ENCODE measurements at regions not wholly inside any gene's neighbourhood (a gene's known extent, or its start where the extent isn't known, plus 50 kb on each side); places are given as distances from the start of the nearest gene placed in this dataset.

- no peaks in the 10 kb centered on the region for H3K36me3 Mint-ChIP-seq (ENCODE audit: low read depth)
- H3K9me3 Mint-ChIP-seq, result peaks cover 2% of the 10 kb centered on the region
- no peak overlapping the region for H3K27ac Mint-ChIP-seq
- no peak overlapping the region for H3K4me3 Mint-ChIP-seq
- H3K4me1 Mint-ChIP-seq (ENCODE audit: low read depth), result peaks cover 33% of the 10 kb centered on the region
- no peak for DNase-seq
- CTCF ChIA-PET, result interaction anchor here (0.7 kb wide), 1 partner anchor 150 kb away, joined by 3 read pairs; no protein-coding TSS in a partner anchor
- intact Hi-C loops (cut with micrococcal nuclease), result loop anchor here (2.0 kb wide), 1 partner anchor 13 kb away; no protein-coding TSS in a partner anchor
- no peaks in the 10 kb centered on the region for H3K27me3 Mint-ChIP-seq (ENCODE audit: low read depth)
Measured at GRCh38 chr2:189253836-189254235, 74.3 kb upstream of the COL5A2 start.

- peaks cover 38% of the 10 kb centered on the region for H3K4me1 Mint-ChIP-seq (ENCODE audit: low read depth)
- DNase-seq, result no peak
- peaks cover 2% of the 10 kb centered on the region for H3K9me3 Mint-ChIP-seq
- no peaks in the 10 kb centered on the region for H3K36me3 Mint-ChIP-seq (ENCODE audit: low read depth)
- no peak overlapping the region for H3K27ac Mint-ChIP-seq
- CTCF ChIA-PET, result interaction anchor here (0.7 kb wide), 1 partner anchor 150 kb away, joined by 3 read pairs; no protein-coding TSS in a partner anchor
- intact Hi-C loops (cut with micrococcal nuclease), result loop anchor here (2.0 kb wide), 1 partner anchor 14 kb away; no protein-coding TSS in a partner anchor
- no peaks in the 10 kb centered on the region for H3K27me3 Mint-ChIP-seq (ENCODE audit: low read depth)
- no peak overlapping the region for H3K4me3 Mint-ChIP-seq
Measured at GRCh38 chr2:189254268-189254883, 74.8 kb upstream of the COL5A2 start.

DNA sequence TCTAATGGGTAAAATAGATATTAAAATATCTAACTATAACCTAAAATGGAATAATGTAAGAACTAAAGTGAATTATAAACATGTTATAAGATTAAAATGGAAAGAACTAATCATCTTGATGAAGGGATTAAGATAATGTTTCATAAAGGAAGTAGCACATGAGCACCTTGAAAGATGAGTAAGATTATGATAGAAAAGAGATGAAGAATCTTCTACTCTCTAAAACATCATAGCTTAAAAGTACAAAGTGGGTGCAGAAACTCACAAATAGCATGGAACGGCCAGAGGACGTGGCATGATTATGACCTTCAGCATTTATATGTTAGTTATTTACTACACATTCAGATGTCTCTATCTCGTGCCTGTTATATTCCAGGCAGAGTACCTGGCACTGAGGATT lies 76.2 kb upstream of the COL5A2 start:
- CTCF ChIA-PET, result interaction anchor here (0.6 kb wide), 1 partner anchor 112 kb away, joined by 3 read pairs; no protein-coding TSS in a partner anchor
- H3K36me3 Mint-ChIP-seq (ENCODE audit: low read depth), result no peaks in the 10 kb centered on the region
- peak overlapping the region; percentile 73 for H3K27ac Mint-ChIP-seq
- H3K27me3 Mint-ChIP-seq (ENCODE audit: low read depth), result no peaks in the 10 kb centered on the region
- intact Hi-C loops (cut with micrococcal nuclease), result loop anchor here (1.0 to 2.0 kb wide), 5 partner anchors 15 to 51 kb away; no protein-coding TSS in a partner anchor
- DNase-seq, result no peak
- H3K4me3 Mint-ChIP-seq, result peak overlapping the region; percentile 27
- peaks cover 2% of the 10 kb centered on the region for H3K9me3 Mint-ChIP-seq
- peaks cover 48% of the 10 kb centered on the region for H3K4me1 Mint-ChIP-seq (ENCODE audit: low read depth)

DNA sequence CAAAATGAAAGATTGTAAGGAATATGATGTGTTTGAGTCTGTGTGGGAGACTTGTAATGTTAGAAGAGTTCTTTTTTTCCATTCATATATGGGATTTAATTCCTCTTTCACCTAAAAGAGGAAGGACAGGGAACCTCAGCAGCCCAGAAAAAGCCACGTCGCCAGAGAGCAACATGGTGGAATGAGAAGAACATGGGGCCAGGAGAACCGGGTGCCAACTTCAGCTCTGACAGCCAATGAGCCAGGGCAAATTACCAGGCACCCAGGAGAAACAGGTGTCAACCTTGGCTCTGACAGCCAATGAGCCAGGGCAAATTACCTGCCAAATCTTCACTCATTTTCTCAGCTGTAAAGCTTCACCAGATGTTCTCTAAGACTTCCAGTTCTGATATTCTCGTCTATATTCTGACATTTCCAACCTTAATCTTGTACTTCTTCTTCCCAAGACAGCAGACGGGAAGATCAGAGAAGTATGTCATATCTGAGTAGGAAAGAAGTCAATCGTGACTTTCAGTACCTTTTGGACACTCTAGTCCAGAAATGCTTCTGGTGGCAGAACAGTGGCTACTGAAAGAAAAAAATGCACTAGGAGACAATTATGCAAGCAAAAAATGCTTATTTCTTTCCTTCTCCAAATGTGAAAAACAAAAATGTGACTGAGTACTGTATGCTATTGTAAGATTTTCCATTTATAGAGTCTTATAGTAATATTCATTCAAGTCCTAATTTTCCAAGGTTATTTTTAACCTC lies 79.2 kb upstream of the COL5A2 start:
- CTCF ChIA-PET, result no interaction called here
- no peaks in the 10 kb centered on the region for H3K27me3 Mint-ChIP-seq (ENCODE audit: low read depth)
- H3K9me3 Mint-ChIP-seq, result no peaks in the 10 kb centered on the region
- H3K27ac Mint-ChIP-seq, result peak overlapping the region; percentile 74
- no peak overlapping the region for H3K4me3 Mint-ChIP-seq
- no peaks in the 10 kb centered on the region for H3K36me3 Mint-ChIP-seq (ENCODE audit: low read depth)
- DNase-seq, result no peak
- H3K4me1 Mint-ChIP-seq (ENCODE audit: low read depth), result peaks cover 56% of the 10 kb centered on the region
- intact Hi-C loops (cut with micrococcal nuclease), result no loop called here

- Mint-ChIP-seq H3K36me3 (ENCODE audit: low read depth) (peaks cover 3% of the 10 kb centered on the region), H3K27me3 (ENCODE audit: low read depth) (no peaks in the 10 kb centered on the region), H3K4me1 (ENCODE audit: low read depth) (peaks cover 46% of the 10 kb centered on the region), H3K4me3 (no peak overlapping the region), H3K27ac (no peak overlapping the region), H3K9me3 (no peaks in the 10 kb centered on the region)
- CTCF ChIA-PET, result no interaction called here
- no peak for DNase-seq
- intact Hi-C loops (cut with micrococcal nuclease), result loop anchor here (2.0 kb wide), 1 partner anchor 26 kb away; no protein-coding TSS in a partner anchor
Measured at GRCh38 chr2:189260361-189260814, 80.8 kb upstream of the COL5A2 start.

- CTCF ChIA-PET, result no interaction called here
- intact Hi-C loops (cut with micrococcal nuclease), result loop anchor here (2.0 kb wide), 1 partner anchor 25 kb away; no protein-coding TSS in a partner anchor
- H3K4me3 Mint-ChIP-seq, result no peak overlapping the region
- no peaks in the 10 kb centered on the region for H3K27me3 Mint-ChIP-seq (ENCODE audit: low read depth)
- H3K4me1 Mint-ChIP-seq (ENCODE audit: low read depth), result peaks cover 38% of the 10 kb centered on the region
- peaks cover 4% of the 10 kb centered on the region for H3K36me3 Mint-ChIP-seq (ENCODE audit: low read depth)
- no peak for DNase-seq
- H3K27ac Mint-ChIP-seq, result no peak overlapping the region
- no peaks in the 10 kb centered on the region for H3K9me3 Mint-ChIP-seq
Measured at GRCh38 chr2:189261431-189261841, 81.9 kb upstream of the COL5A2 start.

DNA sequence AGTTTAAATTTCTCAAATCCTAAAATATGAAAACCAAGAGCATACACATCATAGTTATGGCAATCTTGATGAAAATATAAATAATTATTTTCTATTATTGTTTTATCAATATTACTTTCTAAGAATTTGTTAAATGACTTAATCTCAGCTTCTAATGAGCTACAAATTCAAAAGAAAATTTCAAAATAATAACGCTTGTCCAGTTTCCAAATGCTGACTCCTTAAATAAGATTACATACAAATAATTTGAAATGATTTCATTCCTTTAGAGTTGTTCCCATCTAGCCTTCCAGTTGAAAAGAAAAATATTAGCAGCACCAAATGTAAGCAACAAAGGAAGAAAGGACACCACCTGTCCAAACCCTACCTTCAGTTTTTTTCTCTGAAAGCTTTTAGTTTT lies 82.4 kb upstream of the COL5A2 start:
- CTCF ChIA-PET, result no interaction called here

DNA sequence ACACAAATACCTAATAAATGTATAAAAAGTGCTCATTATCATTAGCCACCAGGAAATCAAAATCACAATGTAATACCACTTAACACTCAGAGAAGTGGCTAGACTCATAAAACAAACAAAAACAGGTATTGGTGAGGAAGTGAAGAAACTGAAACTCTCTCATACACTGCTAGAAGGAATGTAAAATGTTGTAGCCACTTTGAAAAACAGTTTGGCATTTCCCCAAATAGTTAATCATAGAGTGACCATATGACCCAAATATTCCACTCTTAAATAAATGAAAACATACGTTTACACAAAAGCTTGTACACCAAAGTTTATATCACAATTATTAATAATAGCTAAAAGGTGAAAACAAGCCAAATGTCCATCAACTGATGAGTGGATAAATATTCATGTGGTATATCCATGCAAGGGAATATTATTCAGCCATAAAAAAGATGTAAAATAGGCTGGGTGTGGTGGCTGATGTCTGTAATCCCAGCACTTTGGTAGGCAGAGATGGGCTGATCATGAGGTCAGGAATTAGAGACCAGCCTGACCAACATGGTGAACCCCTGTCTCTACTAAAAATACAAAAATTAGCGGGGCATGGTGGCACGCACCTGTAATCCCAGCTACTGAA lies 86.2 kb upstream of the COL5A2 start:
- Mint-ChIP-seq H3K4me3 (no peak overlapping the region), H3K4me1 (ENCODE audit: low read depth) (peaks cover 11% of the 10 kb centered on the region), H3K36me3 (ENCODE audit: low read depth) (peaks cover 6% of the 10 kb centered on the region), H3K9me3 (peaks cover 9% of the 10 kb centered on the region), H3K27me3 (ENCODE audit: low read depth) (no peaks in the 10 kb centered on the region), H3K27ac (no peak overlapping the region)
- DNase-seq, result no peak
- intact Hi-C loops (cut with micrococcal nuclease), result no loop called here
- CTCF ChIA-PET, result no interaction called here

More for the DNA sequence above, 82.4 kb upstream of the COL5A2 start:
- Mint-ChIP-seq H3K27ac (no peak overlapping the region), H3K36me3 (ENCODE audit: low read depth) (peaks cover 4% of the 10 kb centered on the region), H3K27me3 (ENCODE audit: low read depth) (no peaks in the 10 kb centered on the region), H3K9me3 (no peaks in the 10 kb centered on the region), H3K4me1 (ENCODE audit: low read depth) (peaks cover 34% of the 10 kb centered on the region), H3K4me3 (no peak overlapping the region)
- no peak for DNase-seq
- intact Hi-C loops (cut with micrococcal nuclease), result loop anchor here (2.0 kb wide), 1 partner anchor 25 kb away; no protein-coding TSS in a partner anchor

DNA sequence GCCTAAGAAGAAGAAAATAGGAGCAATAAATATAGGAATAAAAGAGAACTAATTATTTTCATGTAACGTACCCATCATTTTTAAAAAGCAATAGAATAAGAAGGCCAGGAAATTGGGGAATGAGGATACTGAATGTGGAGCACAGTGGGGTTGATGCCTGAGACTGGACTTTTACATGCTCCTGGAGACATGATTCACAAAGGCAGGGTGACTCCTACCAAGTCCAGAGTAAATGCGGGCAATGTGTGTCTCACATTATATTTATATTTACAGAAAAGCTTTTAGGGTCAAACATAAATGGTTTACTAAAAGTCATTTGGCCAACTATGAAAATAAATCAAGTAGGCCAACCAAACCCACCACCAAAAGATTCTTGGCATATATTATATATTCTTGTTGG lies 87.9 kb upstream of the COL5A2 start:
- intact Hi-C loops (cut with micrococcal nuclease), result no loop called here
- H3K4me3 Mint-ChIP-seq, result no peak overlapping the region
- peaks cover 8% of the 10 kb centered on the region for H3K36me3 Mint-ChIP-seq (ENCODE audit: low read depth)
- CTCF ChIA-PET, result no interaction called here
- H3K4me1 Mint-ChIP-seq (ENCODE audit: low read depth), result peaks cover 2% of the 10 kb centered on the region
- H3K9me3 Mint-ChIP-seq, result peaks cover 23% of the 10 kb centered on the region
- no peak for DNase-seq
- H3K27ac Mint-ChIP-seq, result no peak overlapping the region
- H3K27me3 Mint-ChIP-seq (ENCODE audit: low read depth), result no peaks in the 10 kb centered on the region

DNA sequence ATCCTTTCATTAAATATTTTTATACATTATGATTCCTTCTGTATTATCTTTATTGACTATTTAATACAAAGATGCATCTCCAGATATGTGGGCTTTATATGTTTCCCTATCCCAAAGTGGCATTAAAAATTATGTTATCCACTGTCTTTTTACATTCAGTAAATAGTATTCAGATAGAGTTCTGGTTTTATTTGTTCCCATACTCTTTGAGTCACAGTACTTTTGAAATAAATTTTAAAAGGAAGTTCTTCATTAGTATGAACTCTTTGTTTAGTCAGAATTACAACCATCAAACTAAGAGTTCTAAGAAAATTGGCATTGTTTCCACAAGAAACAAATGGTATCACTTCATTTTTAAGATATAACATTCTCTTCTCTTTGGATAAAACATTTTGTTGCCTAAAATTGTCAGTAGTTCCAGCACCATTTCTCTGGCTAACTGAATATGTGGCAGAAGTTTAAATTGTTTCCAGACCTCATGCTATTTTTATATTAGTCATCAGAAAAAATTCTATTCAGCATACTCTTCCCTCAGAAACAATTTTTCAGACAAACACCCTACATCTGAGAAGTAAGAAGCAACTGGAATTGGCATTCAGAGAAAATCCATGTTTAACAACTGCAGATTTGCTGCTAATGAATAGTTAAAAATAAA lies 88.5 kb upstream of the COL5A2 start:
- H3K36me3 Mint-ChIP-seq (ENCODE audit: low read depth), result peaks cover 8% of the 10 kb centered on the region
- H3K4me1 Mint-ChIP-seq (ENCODE audit: low read depth), result peaks cover 6% of the 10 kb centered on the region
- H3K9me3 Mint-ChIP-seq, result peaks cover 23% of the 10 kb centered on the region
- no peak for DNase-seq
- no peaks in the 10 kb centered on the region for H3K27me3 Mint-ChIP-seq (ENCODE audit: low read depth)
- no peak overlapping the region for H3K27ac Mint-ChIP-seq
- intact Hi-C loops (cut with micrococcal nuclease), result no loop called here
- no peak overlapping the region for H3K4me3 Mint-ChIP-seq
- CTCF ChIA-PET, result no interaction called here

- CTCF ChIA-PET, result no interaction called here
- DNase-seq, result no peak
- Mint-ChIP-seq H3K27ac (no peak overlapping the region), H3K27me3 (ENCODE audit: low read depth) (no peaks in the 10 kb centered on the region), H3K4me3 (no peak overlapping the region), H3K9me3 (peaks cover 23% of the 10 kb centered on the region), H3K4me1 (ENCODE audit: low read depth) (peaks cover 6% of the 10 kb centered on the region), H3K36me3 (ENCODE audit: low read depth) (peaks cover 8% of the 10 kb centered on the region)
- intact Hi-C loops (cut with micrococcal nuclease), result no loop called here
Measured at GRCh38 chr2:189268763-189269162, 89.2 kb upstream of the COL5A2 start.

GRCh38 chr2:189273734-189274133 lies 94.2 kb upstream of the COL5A2 start:
- peaks cover 4% of the 10 kb centered on the region for H3K36me3 Mint-ChIP-seq (ENCODE audit: low read depth)
- intact Hi-C loops (cut with micrococcal nuclease), result no loop called here

More at GRCh38 chr2:189273734-189274133, 94.2 kb upstream of the COL5A2 start:
- H3K9me3 Mint-ChIP-seq, result peaks cover 23% of the 10 kb centered on the region
- H3K4me1 Mint-ChIP-seq (ENCODE audit: low read depth), result peaks cover 12% of the 10 kb centered on the region
- no peaks in the 10 kb centered on the region for H3K27me3 Mint-ChIP-seq (ENCODE audit: low read depth)
- no peak overlapping the region for H3K4me3 Mint-ChIP-seq
- no peak for DNase-seq
- CTCF ChIA-PET, result interaction anchor here (0.8 to 1.4 kb wide), 2 partner anchors 14 to 179 kb away, joined by 3 to 4 read pairs; no protein-coding TSS in a partner anchor
- H3K27ac Mint-ChIP-seq, result no peak overlapping the region

Data from activated naive CD4-positive, alpha-beta T cell treated with anti-CD3 and anti-CD28 coated beads for 36 hours (primary cell).